SK-N-SH treated with all-trans-retinoic acid at 6 μM for 48 hours (cell line): ENCODE measurements at regions not wholly inside any gene's neighbourhood (a gene's known extent, or its start where the extent isn't known, plus 50 kb on each side); places are given as distances from the start of the nearest gene placed in this dataset.

Experiments used
- PATZ1 ChIP-seq: fragments of 250-450 bp; sonication (Bioruptor Pico); IDR thresholded peaks from 2 replicates; pipeline ENCODE4 v1.8.0; 2020; ENCODE audit warnings: mild to moderate bottlenecking, moderate library complexity, borderline replicate concordance
- PPARA ChIP-seq: fragments of 250-450 bp; sonication (Bioruptor Pico); IDR thresholded peaks from 2 replicates; pipeline ENCODE4 v1.5.0; 2020; ENCODE audit warnings: mild to moderate bottlenecking, borderline replicate concordance
- RARB ChIP-seq: fragments of 250-450 bp; sonication (Bioruptor Pico); IDR thresholded peaks from 2 replicates; pipeline ENCODE4 v1.8.0; 2021; ENCODE audit warnings: mild to moderate bottlenecking, moderate library complexity
- ZFP30 ChIP-seq: fragments of 450-650 bp; formaldehyde crosslinking; IDR thresholded peaks from 2 replicates; pipeline ENCODE4 v1.5.0; 2022; ENCODE audit warnings: mild to moderate bottlenecking, moderate library complexity
- ZNF70 ChIP-seq: fragments of 450-650 bp; formaldehyde crosslinking; IDR thresholded peaks from 2 replicates; pipeline ENCODE4 v1.5.0; 2020; ENCODE audit warnings: mild to moderate bottlenecking, moderate library complexity
- TF ChIP-seq, protein P1 (sequence below): fragments of 250-450 bp; sonication (Bioruptor Pico); IDR thresholded peaks from 2 replicates; pipeline ENCODE4 v1.5.0; 2020; ENCODE audit warnings: mild to moderate bottlenecking, moderate library complexity
- TF ChIP-seq, protein P2 (sequence below): fragments of 250-450 bp; sonication (Bioruptor Pico); IDR thresholded peaks from 2 replicates; pipeline ENCODE4 v1.5.1; 2021; ENCODE audit warnings: mild to moderate bottlenecking, moderate library complexity

DNA sequence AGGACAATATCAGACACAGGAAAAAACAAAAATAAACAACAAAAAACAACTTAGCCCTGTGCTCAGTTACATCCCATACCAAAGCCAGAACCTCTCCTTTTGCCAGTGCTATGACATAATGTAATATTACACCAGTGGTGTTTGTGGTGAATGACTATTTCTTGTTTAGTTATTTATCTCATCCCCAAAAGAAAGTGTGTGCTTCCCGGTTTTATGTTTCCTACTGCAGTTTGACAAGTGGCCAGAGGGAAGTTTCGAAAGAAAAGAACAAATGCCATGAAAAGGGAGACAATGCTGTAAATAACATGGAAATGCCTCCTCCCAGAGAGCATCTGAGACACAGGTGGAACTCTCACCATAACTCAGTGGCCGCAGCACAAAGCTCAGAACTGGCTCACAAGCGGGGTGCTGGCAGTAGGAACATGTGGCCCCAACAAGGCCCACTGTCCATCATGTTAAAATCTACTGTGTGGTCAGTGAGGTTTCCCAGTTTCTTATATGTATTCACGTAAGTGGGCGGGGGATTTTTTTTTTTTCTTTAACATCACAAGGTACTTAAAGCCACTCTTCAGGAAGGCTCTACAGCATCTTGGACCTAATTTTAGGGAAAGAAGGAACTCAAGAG is 158.2 kb downstream of the BARHL2 start:
- TF ChIP-seq PATZ1 (CRISPR knock-in tag) (no peak), RARB (CRISPR knock-in tag) (no peak), ZFP30 (CRISPR knock-in tag) (no peak), PPARA (CRISPR knock-in tag) (no peak), ZNF70 (CRISPR knock-in tag) (no peak)
- TF ChIP-seq, protein P1, sequence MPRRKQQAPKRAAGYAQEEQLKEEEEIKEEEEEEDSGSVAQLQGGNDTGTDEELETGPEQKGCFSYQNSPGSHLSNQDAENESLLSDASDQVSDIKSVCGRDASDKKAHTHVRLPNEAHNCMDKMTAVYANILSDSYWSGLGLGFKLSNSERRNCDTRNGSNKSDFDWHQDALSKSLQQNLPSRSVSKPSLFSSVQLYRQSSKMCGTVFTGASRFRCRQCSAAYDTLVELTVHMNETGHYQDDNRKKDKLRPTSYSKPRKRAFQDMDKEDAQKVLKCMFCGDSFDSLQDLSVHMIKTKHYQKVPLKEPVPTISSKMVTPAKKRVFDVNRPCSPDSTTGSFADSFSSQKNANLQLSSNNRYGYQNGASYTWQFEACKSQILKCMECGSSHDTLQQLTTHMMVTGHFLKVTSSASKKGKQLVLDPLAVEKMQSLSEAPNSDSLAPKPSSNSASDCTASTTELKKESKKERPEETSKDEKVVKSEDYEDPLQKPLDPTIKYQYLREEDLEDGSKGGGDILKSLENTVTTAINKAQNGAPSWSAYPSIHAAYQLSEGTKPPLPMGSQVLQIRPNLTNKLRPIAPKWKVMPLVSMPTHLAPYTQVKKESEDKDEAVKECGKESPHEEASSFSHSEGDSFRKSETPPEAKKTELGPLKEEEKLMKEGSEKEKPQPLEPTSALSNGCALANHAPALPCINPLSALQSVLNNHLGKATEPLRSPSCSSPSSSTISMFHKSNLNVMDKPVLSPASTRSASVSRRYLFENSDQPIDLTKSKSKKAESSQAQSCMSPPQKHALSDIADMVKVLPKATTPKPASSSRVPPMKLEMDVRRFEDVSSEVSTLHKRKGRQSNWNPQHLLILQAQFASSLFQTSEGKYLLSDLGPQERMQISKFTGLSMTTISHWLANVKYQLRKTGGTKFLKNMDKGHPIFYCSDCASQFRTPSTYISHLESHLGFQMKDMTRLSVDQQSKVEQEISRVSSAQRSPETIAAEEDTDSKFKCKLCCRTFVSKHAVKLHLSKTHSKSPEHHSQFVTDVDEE: no peak
- TF ChIP-seq, protein P2, sequence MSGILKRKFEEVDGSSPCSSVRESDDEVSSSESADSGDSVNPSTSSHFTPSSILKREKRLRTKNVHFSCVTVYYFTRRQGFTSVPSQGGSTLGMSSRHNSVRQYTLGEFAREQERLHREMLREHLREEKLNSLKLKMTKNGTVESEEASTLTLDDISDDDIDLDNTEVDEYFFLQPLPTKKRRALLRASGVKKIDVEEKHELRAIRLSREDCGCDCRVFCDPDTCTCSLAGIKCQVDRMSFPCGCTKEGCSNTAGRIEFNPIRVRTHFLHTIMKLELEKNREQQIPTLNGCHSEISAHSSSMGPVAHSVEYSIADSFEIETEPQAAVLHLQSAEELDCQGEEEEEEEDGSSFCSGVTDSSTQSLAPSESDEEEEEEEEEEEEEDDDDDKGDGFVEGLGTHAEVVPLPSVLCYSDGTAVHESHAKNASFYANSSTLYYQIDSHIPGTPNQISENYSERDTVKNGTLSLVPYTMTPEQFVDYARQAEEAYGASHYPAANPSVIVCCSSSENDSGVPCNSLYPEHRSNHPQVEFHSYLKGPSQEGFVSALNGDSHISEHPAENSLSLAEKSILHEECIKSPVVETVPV (CRISPR knock-in tag): no peak
